T-cell (primary cell): ENCODE measurements at regions not wholly inside any gene's neighbourhood (a gene's known extent, or its start where the extent isn't known, plus 50 kb on each side); places are given as distances from the start of the nearest gene placed in this dataset.

Source experiments
- ATAC-seq, 4 experiments: fragments of 200-7000 bp in 3 of 4; fragments of 150-1000 bp in 1 of 4; cut with Tn5 transposase; replicated peaks in 1 of 4; 1 replicate in 3 of 4; 2 replicates in 1 of 4; pipeline ENCODE4 v1.10.0; 2021; ENCODE audit warnings: moderate library complexity in 3 of 4, mild to moderate bottlenecking in 2 of 4, moderate number of reproducible peaks in 1 of 4
- CTCF ChIA-PET, 2 donors: fragments of 300-600 bp; sonication (Branson Sonifier 250); formaldehyde crosslinking; loops; one replicate each; lab custom pipeline; 2022; ENCODE audit warnings: antibody characterized with exemption in 2 of 2; lab: Charles Lee
- POLR2A ChIA-PET, 2 donors: fragments of 300-600 bp; sonication (Branson Sonifier 250); formaldehyde crosslinking; loops; one replicate each; lab custom pipeline; 2022; ENCODE audit warnings: antibody characterized with exemption in 2 of 2; lab: Charles Lee
- DNase-seq, 35 experiments: peaks; one replicate each; pipeline versions ENCODE4 v3.0.0 to v3.0.0-alpha.2; 2013 to 2023
- H3K27ac ChIP-seq: one replicate; pipeline ENCODE4 v1.5.1; 2013; ENCODE audit warnings: low read length
- H3K27me3 ChIP-seq, 2 experiments: replicated peaks in 1 of 2; 1 replicate in 1 of 2; 2 replicates in 1 of 2; pipeline versions ENCODE4 v1.6.1 to v1.7.0; 2013; ENCODE audit warnings: low read length in 1 of 2, mixed read lengths in 1 of 2; ENCODE audit not compliant: control insufficient read depth in 2 of 2, insufficient read depth in 2 of 2; ENCODE audit errors: extremely low read depth in 1 of 2
- H3K36me3 ChIP-seq, 2 donors: 1 replicate in 1 of 2; 2 replicates in 1 of 2; pipeline versions ENCODE4 v1.6.1 to v1.7.0; 2013; ENCODE audit warnings: low read length in 1 of 2; ENCODE audit not compliant: control insufficient read depth in 2 of 2, insufficient read depth in 1 of 2; ENCODE audit errors: extremely low read depth in 1 of 2
- H3K4me1 ChIP-seq, 2 experiments: 1 replicate in 1 of 2; 2 replicates in 1 of 2; pipeline versions ENCODE4 v1.6.1 to v1.7.0; 2013; ENCODE audit warnings: low read length in 2 of 2, mixed read lengths in 1 of 2; ENCODE audit not compliant: insufficient read depth in 2 of 2, control insufficient read depth in 1 of 2; ENCODE audit errors: extremely low read depth in 1 of 2
- H3K4me3 ChIP-seq, 2 donors: 1 replicate in 1 of 2; 2 replicates in 1 of 2; pipeline versions ENCODE4 v1.5.1 to v1.7.0; 2013; ENCODE audit warnings: mild to moderate bottlenecking in 2 of 2, low read length in 1 of 2, moderate library complexity in 1 of 2; ENCODE audit not compliant: control insufficient read depth in 1 of 2; ENCODE audit errors: extremely low read depth in 1 of 2
- H3K9me3 ChIP-seq: 2 replicates; pipeline ENCODE4 v1.7.0; 2013
- H3K27ac Mint-ChIP-seq, 2 donors: one replicate each; pipeline ENCODE4 v1.8.0; 2020 to 2021; ENCODE audit warnings: mild to moderate bottlenecking in 2 of 2, mixed read lengths in 2 of 2
- H3K27me3 Mint-ChIP-seq, 2 donors: one replicate each; pipeline ENCODE4 v1.8.0; 2021 to 2022; ENCODE audit warnings: mixed read lengths in 2 of 2
- H3K36me3 Mint-ChIP-seq: one replicate; pipeline ENCODE4 v1.8.0; 2021; ENCODE audit warnings: mixed read lengths
- H3K4me1 Mint-ChIP-seq, 3 donors: one replicate each; pipeline ENCODE4 v1.8.0; 2020 to 2022; ENCODE audit warnings: mixed read lengths in 3 of 3, mild to moderate bottlenecking in 1 of 3
- H3K4me3 Mint-ChIP-seq, 3 donors: one replicate each; pipeline ENCODE4 v1.8.0; 2020 to 2022; ENCODE audit warnings: mild to moderate bottlenecking in 3 of 3, mixed read lengths in 3 of 3, moderate library complexity in 3 of 3
- H3K9me3 Mint-ChIP-seq, 3 donors: one replicate each; pipeline ENCODE4 v1.8.0; 2020 to 2022; ENCODE audit warnings: mixed read lengths in 3 of 3
- WGBS: methylation state at CpG from one replicate; pipeline ENCODE4 v1.1.5; 2013; ENCODE audit warnings: missing lambda C conversion rate; ENCODE audit not compliant: insufficient coverage; 5-methylcytosine and 5-hydroxymethylcytosine counted together

- H3K4me3 Mint-ChIP-seq = no peak overlapping the region
- Histone ChIP-seq H3K9me3 (no peaks in the 10 kb centered on the region), H3K27ac (no peak overlapping the region), H3K36me3 (no peaks in the 10 kb centered on the region), H3K27me3 (peaks cover 0 to 6% of the 10 kb centered on the region in 2 experiments), H3K4me3 (no peak overlapping the region), H3K4me1 (no peaks in the 10 kb centered on the region)
- ChIA-PET CTCF (no interaction called here), POLR2A (no interaction called here)
- WGBS = 78% methylated on average over 7 of the region's 12 CpGs
- H3K27ac Mint-ChIP-seq = no peak overlapping the region
- no peak for DNase-seq
- H3K4me1 Mint-ChIP-seq = no peaks in the 10 kb centered on the region
- H3K36me3 Mint-ChIP-seq = no peaks in the 10 kb centered on the region
- ATAC-seq = no peak
- H3K27me3 Mint-ChIP-seq = peaks cover 4 to 5% of the 10 kb centered on the region in 2 donors
- H3K9me3 Mint-ChIP-seq = no peaks in the 10 kb centered on the region
Observed at GRCh38 chr2:122112216-122113005, 357.0 kb downstream of the TSN start.

GRCh38 chr2:122114421-122114820, 359.0 kb downstream of the TSN start:
- ChIA-PET POLR2A (no interaction called here), CTCF (no interaction called here)
- H3K27ac ChIP-seq = no peak overlapping the region
- Mint-ChIP-seq H3K27me3 (peaks cover 0 to 3% of the 10 kb centered on the region in 2 donors), H3K4me3 (no peak overlapping the region), H3K27ac (no peak overlapping the region), H3K36me3 (no peaks in the 10 kb centered on the region), H3K9me3 (no peaks in the 10 kb centered on the region), H3K4me1 (no peaks in the 10 kb centered on the region)
- H3K36me3 ChIP-seq = no peaks in the 10 kb centered on the region
- DNase-seq = no peak
- peaks cover 0 to 6% of the 10 kb centered on the region in 2 experiments for H3K27me3 ChIP-seq
- no peaks in the 10 kb centered on the region for H3K9me3 ChIP-seq
- no peaks in the 10 kb centered on the region for H3K4me1 ChIP-seq
- no CpG with 5 or more reads among the region's 2 CpGs for WGBS
- no peak overlapping the region for H3K4me3 ChIP-seq
- no peak for ATAC-seq

- WGBS = no CpG with 5 or more reads among the region's 2 CpGs
- H3K9me3 ChIP-seq = no peaks in the 10 kb centered on the region
- H3K27ac ChIP-seq = no peak overlapping the region
- ATAC-seq = no peak
- Mint-ChIP-seq H3K27me3 (no peaks in the 10 kb centered on the region), H3K36me3 (no peaks in the 10 kb centered on the region), H3K4me3 (no peak overlapping the region), H3K27ac (no peak overlapping the region), H3K4me1 (no peaks in the 10 kb centered on the region), H3K9me3 (peaks cover 0 to 7% (median 7%) of the 10 kb centered on the region in 3 donors)
- no peak overlapping the region for H3K4me3 ChIP-seq
- POLR2A ChIA-PET = no interaction called here
- no peaks in the 10 kb centered on the region for H3K4me1 ChIP-seq
- no peaks in the 10 kb centered on the region for H3K36me3 ChIP-seq
- no peaks in the 10 kb centered on the region for H3K27me3 ChIP-seq
- CTCF ChIA-PET = no interaction called here
- no peak for DNase-seq
Observed at GRCh38 chr2:122117371-122117770, 361.9 kb downstream of the TSN start.

GRCh38 chr2:122129399-122129798, 373.9 kb downstream of the TSN start:
- Histone ChIP-seq H3K27me3 (peaks cover 0 to 17% of the 10 kb centered on the region in 2 experiments), H3K4me3 (no peak overlapping the region), H3K27ac (no peak overlapping the region), H3K36me3 (no peaks in the 10 kb centered on the region), H3K9me3 (no peaks in the 10 kb centered on the region), H3K4me1 (no peaks in the 10 kb centered on the region)
- DNase-seq (no peak), ATAC-seq (no peak)
- H3K27me3 Mint-ChIP-seq = peaks cover 0 to 3% of the 10 kb centered on the region in 2 donors
- no peaks in the 10 kb centered on the region for H3K4me1 Mint-ChIP-seq
- no peaks in the 10 kb centered on the region for H3K36me3 Mint-ChIP-seq
- POLR2A ChIA-PET = no interaction called here
- no CpG with 5 or more reads among the region's 1 CpG for WGBS
- H3K27ac Mint-ChIP-seq = no peak overlapping the region
- no peak overlapping the region for H3K4me3 Mint-ChIP-seq
- CTCF ChIA-PET = interaction anchor here in 1 of 2 donors (0.6 kb wide), 1 partner anchor 26 kb away, joined by 3 read pairs; no protein-coding TSS in a partner anchor
- H3K9me3 Mint-ChIP-seq = peaks cover 24 to 52% (median 41%) of the 10 kb centered on the region in 3 donors

- ATAC-seq (no peak), DNase-seq (no peak)
- H3K36me3 ChIP-seq = no peaks in the 10 kb centered on the region
- Mint-ChIP-seq H3K27ac (no peak overlapping the region), H3K9me3 (peaks cover 14 to 37% (median 28%) of the 10 kb centered on the region in 3 donors), H3K36me3 (no peaks in the 10 kb centered on the region), H3K27me3 (peaks cover 0 to 3% of the 10 kb centered on the region in 2 donors), H3K4me3 (no peak overlapping the region), H3K4me1 (no peaks in the 10 kb centered on the region)
- no peak overlapping the region for H3K4me3 ChIP-seq
- ChIA-PET CTCF (no interaction called here), POLR2A (no interaction called here)
- peaks cover 0 to 15% of the 10 kb centered on the region in 2 experiments for H3K27me3 ChIP-seq
- H3K9me3 ChIP-seq = no peaks in the 10 kb centered on the region
- 80% methylated on average over 1 of the region's 2 CpGs for WGBS
- no peaks in the 10 kb centered on the region for H3K4me1 ChIP-seq
- no peak overlapping the region for H3K27ac ChIP-seq
Observed at GRCh38 chr2:122132147-122132691, 376.8 kb downstream of the TSN start.

- no peak overlapping the region for H3K4me3 ChIP-seq
- DNase-seq = no peak
- POLR2A ChIA-PET = no interaction called here
- no peaks in the 10 kb centered on the region for H3K36me3 ChIP-seq
- no peak for ATAC-seq
- H3K4me1 Mint-ChIP-seq = no peaks in the 10 kb centered on the region
- CTCF ChIA-PET = no interaction called here
- H3K4me3 Mint-ChIP-seq = no peak overlapping the region
- no peaks in the 10 kb centered on the region for H3K4me1 ChIP-seq
- WGBS = 32% methylated on average over 5 of the region's 10 CpGs
- peaks cover 0 to 15% of the 10 kb centered on the region in 2 experiments for H3K27me3 ChIP-seq
- H3K27ac Mint-ChIP-seq = no peak overlapping the region
- no peak overlapping the region for H3K27ac ChIP-seq
- no peaks in the 10 kb centered on the region for H3K9me3 ChIP-seq
- peaks cover 7 to 10% (median 8%) of the 10 kb centered on the region in 3 donors for H3K9me3 Mint-ChIP-seq
- peaks cover 0 to 3% of the 10 kb centered on the region in 2 donors for H3K27me3 Mint-ChIP-seq
- no peaks in the 10 kb centered on the region for H3K36me3 Mint-ChIP-seq
Observed at GRCh38 chr2:122135021-122135937, 379.8 kb downstream of the TSN start.
